ENCODE measurements at regions not wholly inside any gene's neighbourhood (a gene's known extent, or its start where the extent isn't known, plus 50 kb on each side); places are given as distances from the start of the nearest gene placed in this dataset.
"Not testable (repeated sequence)": the region's sequence is repeated elsewhere in the genome, so short reads cannot be mapped to it uniquely, and the experiment has no call there.

- DNase-seq = no peak
Observed at GRCh38 chr11:79503028-79503427, 62.2 kb upstream of the TENM4 start.

DNA sequence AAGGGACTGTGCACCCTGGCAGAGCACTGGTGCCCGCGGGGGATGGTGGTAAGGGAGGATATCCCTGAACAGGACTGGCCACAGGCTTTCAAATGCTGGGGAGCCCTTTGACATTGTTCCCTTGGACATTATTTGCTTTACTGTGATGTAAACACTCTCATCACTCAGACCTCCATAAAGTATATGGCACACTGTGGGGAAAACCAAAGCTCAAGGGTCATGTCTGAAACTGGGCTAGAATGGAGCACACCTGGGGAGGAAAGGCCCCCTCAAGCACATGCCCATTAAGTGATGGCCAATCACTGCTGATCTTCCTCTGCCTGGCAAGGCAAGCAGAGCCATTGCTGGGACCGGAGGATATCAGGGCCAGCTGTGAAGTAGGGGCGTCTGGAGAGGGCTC is 60.9 kb upstream of the TENM4 start:
- DNase-seq = no peak

GRCh38 chr11:79499929-79500328 is 59.1 kb upstream of the TENM4 start:
- not testable (repeated sequence) for DNase-seq

- DNase-seq = no peak
Observed at GRCh38 chr11:79498667-79499066, 57.8 kb upstream of the TENM4 start.

- peak; percentile 71 for DNase-seq
Observed at GRCh38 chr11:79493555-79494171, 52.8 kb upstream of the TENM4 start.

DNA sequence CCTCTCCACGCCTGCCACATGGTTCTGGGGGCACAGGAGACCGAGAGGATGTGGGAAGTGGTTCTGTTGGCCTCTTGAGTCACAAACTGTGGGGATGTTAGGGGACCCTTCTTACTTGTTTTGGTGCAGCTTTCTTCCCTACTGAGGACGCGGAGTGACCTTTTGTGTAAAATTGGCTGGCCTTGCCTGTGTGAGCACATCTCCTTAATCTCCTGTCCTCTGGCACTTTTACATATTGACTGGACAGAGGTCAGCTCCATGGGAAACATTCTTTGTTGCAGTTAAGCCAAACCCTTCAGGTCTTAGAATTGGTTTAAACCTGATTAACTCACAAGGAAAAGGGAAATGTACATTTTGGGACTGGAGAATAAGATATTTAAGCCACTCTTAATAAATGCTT is 51.2 kb upstream of the TENM4 start:
- no peak for DNase-seq

Data from NCI-H2029 (cell line).